NCI-H2081 treated with DMSO at 0.1 percent for 48 hours (cell line): ENCODE measurements at regions not wholly inside any gene's neighbourhood (a gene's known extent, or its start where the extent isn't known, plus 50 kb on each side); places are given as distances from the start of the nearest gene placed in this dataset.

Experiments used
- DNase-seq: peaks from one replicate; lab custom pipeline; 2025; lab: John Stamatoyannopoulos, UW

DNA sequence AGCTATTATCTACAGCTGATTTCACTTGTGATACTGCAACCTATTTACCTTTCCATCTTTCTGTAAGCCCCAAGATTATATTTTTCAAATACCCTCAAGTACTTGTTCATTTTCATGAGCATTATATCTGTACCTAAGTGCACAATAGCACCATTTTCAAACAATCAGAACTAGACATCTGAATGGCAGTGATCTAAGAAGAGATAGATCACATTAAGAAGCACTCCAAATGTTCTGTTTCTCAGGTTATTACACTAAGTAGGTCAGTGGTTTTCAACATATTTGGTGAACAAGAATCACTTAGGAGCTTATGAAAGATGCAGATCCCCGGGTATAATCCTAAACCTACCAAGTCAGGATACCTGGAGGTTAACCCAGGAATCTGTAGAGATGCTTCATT, 872.7 kb downstream of the DCDC2C start:
- no peak for DNase-seq

DNA sequence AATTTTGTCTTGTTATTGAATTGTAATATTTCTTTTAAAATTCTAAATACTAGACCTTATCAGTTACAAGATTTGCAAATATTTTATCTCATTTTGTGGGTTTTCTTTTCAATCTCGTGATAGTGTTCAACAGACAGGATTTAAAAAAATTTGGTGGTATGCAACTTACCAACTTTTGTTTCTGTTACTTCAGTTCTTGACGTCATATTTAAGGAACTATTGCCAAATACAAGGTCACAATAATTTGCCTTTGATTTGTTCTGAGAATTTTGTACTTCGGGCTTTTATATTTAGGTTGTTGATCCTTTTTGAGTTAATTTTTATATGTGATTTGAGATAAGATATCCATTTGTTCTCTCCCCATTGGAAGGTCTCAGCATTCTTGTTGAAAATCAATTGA, 876.6 kb downstream of the DCDC2C start:
- DNase-seq = no peak

DNA sequence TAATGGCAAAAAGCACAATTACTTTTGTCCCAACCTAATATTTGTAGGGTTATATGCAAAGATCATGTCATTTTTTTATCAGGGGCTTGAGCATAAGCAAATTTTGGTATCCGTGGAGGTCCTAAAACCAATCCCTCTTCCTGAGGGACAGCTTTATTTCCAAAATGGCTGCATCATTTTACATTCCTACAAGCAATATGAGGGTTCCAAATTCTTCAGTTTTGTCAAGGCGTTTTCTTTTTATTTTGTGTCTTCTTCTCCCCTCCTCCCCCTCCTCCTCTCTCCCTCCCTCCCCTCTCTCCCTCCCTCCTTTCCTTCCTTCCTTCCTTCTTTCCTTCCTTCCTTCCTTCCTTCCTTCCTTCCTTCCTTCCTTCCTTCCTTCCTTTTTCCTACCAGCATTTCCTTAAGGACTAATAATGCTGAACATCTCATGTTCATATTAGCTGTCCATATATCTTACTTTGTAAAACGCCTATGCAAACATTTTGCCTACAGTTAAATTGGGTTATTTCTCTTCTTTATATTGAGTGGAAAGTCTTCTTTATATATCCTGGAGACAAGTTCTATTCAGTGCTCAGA, 881.8 kb downstream of the DCDC2C start:
- no peak for DNase-seq

DNA sequence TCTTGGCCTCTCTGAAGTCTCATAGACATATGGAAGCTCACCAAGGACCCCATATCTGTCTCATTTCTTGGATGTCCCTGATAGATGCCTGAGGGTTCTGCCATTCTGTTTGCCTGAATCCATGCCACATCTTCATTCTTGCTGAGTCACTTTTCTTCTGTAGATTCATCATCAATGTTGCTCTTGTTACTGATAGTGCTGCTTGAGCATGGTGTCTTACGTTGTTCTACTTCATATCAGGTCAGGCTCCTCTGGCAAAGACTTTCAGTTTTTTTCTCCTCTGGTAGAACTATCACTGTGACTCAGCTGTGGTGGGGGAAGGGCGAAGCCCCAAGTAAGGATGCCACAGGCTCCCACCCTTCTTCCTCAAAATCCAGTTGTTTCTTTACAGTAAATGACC, 885.2 kb downstream of the DCDC2C start:
- no peak for DNase-seq

DNA sequence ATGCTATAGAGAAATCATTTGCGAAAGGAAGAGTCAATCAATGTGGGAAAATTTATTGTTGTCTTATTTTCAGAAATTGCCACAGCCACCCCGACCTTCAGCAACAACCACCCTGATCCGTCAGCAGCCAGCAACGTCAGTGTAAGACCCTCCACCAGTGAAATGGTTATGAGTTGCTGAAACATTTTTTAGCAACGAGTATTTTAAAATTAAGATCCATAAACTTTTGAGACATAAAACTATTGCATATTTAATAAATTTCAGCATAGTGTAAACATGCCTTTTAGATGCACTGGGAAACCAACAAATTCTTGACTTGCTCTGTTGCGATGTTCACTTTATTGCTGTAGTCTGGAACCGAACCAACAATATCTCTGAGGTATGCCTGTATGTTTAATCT, 887.9 kb downstream of the DCDC2C start:
- DNase-seq = no peak

DNA sequence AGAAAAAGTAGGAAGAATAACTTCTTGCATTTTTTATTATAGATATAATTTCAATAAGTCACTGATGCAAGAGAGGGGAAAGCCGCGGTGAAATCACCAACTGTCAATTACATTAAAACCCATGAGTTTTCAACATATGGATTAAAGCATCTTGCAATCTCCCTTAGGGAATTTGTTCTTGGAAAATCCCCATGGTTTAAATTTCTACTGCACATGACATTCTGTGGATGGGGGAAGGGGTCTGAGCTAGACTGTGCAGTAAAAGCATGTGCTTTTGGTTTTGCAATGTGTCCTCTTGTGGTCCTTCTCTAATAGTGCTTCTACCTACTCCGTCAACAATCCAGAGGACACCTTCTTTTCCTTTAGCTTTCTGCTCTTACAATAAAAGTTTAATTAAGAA, 894.0 kb downstream of the DCDC2C start:
- DNase-seq = no peak

DNA sequence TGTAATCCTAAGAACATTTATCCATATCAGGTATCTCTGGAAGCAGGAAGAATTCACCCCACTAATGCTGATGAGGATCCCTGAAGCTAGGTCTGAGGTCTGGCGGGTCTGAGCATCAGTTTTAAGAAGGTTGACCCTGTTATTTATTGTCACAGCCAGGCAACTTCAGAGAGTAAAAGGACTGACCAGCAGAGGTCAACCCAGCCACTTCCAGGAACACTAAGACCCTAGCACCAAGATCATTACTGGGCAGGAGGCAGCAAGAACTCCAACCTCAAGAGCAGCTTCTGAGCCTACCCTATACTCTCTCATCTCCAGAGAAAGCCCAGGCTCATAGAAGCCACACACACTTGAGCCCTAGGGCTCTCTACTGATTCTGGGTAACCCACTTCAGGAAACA, 901.4 kb downstream of the DCDC2C start:
- no peak for DNase-seq

DNA sequence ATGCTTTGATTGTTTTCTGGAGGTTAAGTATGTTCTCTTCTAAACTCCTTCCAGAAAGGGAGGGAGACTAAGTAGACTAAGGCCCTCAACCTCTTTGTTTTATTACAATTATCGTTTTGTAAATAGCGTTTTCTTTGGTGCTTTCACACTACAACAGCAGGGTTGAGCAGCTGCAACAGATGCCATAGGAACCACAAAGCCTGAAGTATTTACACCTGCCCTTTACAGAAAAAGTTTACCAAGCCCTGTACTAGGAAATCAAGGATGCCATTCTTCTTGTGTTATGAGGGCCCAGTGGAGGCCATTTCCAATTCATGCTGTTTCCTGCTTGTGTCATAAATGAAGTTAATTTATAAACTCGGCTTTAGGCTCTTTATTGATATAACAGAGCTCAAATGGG, 914.8 kb downstream of the DCDC2C start:
- no peak for DNase-seq

DNA sequence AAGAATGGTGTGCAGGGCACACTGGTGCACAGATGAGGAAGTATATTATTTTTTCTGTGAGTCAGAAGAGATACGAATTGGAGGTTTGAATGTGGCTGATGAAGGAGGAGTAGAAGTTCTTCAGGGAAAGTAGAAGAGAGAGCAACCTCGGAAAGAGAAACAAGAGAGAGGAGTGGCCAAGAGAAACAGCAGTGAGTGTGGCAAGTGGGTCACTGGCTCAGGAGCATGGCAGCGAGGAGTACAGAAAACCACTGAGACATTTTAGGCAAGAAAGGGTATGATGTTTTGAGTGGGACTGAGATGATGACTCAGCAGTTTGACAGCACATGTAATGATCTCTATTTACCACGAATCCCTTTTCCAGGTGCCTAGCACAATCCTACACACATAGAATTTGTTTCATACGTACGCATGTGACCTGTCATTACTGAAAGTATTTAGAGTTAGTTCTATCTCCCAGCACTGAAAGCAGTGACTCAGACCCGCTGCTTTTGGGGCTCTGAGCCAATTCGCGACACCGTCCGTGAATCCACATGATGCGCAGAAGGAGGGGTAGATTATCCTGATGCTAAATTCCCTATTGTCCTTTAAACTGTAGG, 915.4 kb downstream of the DCDC2C start:
- no peak for DNase-seq

DNA sequence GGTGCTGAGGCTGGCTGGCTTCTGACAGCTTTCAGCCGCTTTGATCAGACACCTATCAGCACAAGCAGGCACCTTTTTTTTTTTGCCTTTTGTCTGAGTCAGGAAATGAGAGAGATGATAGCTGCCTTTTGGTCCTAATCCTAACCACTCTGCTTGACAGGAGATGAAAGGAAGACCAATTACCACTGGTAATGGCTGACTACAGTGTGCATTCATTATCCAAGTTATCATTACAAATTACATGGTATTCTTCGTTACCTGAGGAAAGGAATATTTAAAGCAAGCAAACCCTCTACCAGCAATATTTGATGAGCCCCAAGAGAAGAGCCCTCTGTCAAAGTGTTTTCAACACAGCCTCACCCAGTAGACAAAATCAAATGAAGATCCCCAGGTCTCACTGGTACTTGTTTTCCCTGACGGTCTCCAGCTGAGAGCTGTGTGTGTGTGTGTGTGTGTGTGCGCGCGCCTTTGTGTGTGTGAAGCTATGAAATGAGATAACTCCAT, 925.7 kb downstream of the DCDC2C start:
- DNase-seq = peak; percentile 99

DNA sequence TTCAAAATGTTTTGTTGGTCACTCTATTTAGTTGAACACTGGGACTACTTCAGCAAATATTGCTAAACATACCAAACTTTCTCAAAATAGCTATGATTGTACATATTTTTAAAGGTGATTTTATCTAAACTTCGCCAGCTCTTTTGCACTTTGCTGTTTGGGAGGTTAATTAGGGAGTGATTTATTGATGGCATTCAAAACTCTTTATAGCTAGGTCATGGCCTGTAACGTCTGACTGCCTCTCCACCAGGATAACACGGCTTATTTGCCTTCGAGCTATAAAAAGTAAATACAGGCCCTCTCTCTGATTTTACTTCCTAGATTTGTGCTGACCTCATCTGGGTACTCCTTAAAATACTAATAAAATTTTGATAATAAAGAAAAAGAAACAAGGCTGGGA, 931.9 kb downstream of the DCDC2C start:
- DNase-seq = peak; percentile 34

DNA sequence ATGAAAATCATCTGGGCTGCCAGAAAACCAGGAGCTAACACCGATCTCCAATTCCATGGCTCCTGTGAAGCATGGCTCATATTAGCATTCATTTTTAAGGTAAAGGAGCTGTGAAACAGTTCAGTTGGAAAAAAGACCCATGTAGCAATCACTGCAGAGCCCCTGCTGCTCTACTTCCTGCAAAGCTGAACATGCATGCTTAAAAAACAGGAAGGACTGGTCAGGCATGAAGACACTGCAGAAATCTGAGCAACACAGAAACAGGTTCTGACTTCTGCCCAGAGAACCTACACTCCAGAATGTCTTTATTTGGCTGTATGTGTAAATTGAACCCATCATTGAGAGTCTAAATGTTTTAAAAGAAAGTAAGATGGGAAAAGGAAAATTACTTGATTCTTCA, 950.6 kb downstream of the DCDC2C start:
- DNase-seq = no peak

DNA sequence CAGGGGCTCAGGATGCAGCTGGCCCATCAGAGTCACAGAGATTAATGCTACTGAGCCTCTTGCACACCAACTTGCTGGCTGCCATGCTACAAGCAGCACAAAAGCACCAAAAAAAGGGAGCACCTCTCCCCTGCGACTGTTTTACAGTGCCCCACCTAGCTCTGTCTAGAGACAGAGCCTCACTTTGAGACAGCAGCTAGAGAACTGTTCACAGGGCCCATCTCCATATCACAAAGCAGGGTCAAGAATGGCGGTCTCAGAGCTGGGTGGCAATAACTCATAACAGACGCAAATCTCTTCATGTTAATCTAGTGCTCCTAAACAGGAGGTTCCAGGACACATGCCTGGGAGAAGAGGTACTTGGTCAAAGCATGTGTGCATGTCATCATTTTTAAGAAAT, 953.0 kb downstream of the DCDC2C start:
- no peak for DNase-seq

DNA sequence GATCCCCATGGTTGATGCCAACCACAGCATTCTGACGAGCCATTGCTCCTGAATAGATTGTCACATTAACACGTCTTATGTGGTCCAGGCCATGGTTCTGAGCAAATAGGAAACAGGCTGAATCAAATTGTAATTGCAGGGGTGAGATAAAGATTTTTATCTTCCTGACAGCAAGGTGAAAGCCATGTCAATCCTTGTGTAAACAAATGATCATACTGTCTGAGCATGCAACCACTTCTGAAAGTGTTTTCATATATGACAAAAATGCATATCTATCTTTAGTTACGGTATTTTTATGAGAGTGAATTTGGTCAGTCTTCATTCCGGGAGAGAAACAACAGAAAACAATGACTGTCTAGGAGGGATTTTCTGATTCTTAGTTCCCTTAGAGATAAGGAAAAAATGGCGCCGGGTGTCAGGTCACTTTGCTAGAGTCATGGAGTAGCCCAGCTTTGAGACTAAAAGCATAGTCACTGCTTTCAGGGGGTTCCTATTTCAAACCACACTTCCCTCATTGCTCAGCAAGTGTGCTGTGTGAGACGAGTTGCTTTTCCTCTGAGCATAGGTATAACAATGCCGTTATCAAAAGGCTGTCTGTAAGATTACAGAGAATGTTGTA, 958.9 kb downstream of the DCDC2C start:
- DNase-seq = no peak

DNA sequence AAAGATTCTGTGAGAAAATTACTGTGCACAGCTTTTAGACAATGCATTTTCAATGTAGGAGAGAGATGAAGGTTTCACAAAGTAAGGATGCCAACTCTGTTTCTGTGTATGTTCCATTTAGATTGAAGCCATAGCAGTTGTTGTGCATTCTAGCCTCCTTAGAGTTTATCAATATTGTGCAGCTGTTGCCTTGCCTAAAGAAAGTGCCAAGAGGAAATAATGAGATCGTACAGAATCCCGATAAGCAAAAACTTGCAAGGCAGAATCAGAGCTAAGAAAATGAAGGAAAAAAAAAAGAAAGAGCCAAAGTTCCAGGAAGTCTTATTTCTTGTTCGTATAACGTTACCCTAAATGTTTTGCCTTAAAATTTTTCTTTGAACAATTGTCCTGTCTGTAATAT, 965.0 kb downstream of the DCDC2C start:
- no peak for DNase-seq

DNA sequence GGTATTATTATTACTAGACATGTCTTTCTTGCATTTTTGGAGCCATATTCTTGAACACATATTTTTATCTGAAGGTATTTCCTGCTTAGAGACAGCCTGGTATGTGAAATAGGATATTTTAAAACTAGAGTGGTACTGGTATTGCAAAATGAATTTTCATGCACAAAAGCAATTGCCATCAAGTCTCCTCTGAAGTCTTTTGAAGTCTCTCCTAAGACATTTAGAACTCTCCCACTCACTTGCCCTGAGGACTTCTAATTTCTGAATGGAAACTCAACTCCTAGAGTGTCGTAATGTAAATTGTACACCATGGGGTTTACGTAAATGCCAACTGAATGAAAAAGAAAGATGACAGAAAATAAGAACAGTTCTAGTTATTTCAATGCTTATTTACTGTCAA, 967.0 kb downstream of the DCDC2C start:
- no peak for DNase-seq

DNA sequence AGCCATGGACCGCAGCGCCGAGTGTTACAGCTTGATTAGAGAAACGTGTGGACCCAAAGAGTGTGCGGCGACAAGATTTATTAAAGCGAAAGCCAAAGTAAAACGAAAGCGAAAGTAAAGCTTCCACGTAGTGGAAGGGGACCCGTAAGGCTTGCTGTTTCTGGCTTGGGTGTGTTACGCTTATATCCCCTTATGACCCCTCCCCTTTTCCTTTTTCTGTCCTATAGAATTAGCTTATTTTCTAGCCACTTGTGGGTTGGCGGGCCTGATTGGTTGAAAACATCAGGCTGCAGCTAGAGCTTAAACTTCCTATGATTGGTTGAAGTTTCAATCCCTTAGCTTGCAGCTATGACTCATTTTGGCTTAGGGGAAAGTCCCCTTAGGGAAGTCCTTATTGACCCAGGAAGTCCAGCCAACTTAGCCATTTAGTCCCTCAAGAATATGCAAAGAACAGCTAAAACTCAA, 969.7 kb downstream of the DCDC2C start:
- DNase-seq = peak; percentile 83

DNA sequence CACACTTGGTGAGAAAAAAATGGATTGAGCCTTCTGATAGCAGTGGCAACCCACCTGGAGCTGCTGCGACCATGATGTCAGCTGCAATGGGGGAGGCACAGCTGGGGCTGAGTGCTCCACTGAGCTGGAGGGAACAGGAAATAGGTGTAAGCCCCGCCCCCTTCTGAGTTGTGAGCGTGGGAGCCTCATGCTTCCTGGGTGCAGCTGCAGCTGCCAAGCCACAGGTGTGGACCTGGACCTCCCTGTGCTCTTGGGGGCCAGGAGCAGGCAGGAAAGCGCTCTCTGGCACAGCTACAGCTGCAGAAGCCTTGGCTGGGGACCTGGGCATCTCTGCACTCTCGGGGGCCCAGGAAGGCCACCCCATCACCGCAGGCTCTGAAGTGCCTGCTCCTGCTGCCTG, 970.6 kb downstream of the DCDC2C start:
- no peak for DNase-seq

DNA sequence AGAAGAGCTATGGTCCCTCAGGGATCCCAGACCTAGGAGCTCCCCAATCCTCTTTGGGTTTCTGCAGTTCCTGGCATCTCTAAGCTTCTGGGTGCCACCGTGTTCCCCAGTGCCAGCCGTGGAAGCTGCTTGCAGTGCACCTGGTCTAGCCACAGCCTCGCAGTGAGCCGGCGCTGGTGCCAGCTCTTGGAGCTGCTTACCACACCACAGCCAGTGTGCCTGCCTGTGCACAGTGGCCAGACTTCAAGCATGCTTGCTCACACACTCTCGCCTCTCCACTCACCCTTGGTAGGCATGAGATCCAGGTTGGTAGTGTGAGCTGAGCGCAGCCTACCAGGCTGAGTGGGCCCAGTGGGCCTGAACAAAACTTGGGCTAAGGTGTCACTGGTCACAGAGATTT, 971.9 kb downstream of the DCDC2C start:
- DNase-seq = no peak

DNA sequence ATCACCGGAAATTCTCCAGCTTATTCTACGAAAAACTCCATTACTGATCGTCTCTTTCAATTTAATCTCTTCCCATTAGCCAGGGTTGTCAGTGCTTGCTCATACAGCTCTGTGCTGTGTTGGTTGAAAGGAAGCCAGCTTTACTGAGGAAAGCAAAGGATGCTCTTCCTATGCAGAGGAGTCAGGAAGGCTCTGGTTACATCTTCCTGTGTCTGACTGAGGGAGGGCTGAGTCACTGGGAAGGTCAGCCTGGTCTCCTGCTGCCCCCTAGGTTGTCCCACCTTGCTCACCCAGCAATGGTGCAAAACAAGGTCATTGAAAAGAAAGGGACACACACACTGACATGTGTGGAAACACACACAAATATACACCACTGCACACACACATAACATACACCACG, 975.6 kb downstream of the DCDC2C start:
- DNase-seq = no peak

DNA sequence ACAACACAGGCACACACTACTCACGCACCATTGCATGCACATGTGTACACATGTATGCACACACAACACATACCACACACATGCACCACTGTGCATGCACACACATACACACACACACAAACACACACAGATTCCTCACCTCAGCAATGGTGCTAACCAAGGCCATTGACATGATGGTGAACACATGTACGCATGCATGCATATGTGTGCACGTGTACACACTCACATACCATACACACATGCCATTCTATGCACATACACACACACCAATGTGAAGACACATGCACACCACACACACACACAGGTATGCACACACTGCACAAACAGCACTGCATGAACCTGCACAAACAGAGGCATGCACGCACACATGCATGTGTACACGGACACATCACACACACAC, 976.0 kb downstream of the DCDC2C start:
- no peak for DNase-seq

DNA sequence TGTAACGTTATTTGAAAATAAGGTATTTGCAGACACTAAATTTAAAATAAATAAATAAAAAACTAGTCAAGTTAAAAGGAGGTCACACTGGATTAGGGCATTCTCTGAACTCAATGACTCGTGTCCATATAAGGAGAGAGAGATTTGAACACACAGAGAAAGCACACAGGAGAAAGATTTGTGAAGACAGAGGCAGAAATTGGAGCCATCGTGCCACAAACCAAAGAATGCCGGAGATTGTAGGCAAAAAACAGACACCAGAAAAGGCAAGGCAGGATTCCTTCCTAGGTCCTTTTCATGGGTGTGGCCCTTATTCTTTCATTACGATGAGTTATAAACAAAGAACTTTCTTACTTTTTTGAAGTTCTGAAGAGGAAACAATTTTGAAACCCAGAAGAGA, 981.5 kb downstream of the DCDC2C start:
- DNase-seq = no peak

DNA sequence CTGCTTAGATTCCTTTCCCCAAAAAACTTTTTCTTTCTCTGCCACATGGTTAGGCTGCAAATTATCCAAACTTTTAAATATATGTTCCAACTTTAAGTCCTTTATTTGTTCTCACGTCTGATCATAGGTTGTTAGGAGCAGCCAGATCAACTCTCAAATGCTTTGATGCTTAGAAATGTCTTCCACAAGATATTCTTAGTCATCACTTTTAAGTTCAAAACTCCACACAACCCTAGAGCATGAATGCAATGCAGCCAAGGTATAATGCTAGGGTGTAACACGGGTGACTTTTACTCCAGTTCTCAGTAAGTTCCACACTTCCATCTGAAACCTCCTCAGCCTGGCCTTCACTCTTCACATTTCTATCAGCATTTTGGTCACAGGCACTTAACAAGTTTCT, 987.5 kb downstream of the DCDC2C start:
- DNase-seq = no peak

DNA sequence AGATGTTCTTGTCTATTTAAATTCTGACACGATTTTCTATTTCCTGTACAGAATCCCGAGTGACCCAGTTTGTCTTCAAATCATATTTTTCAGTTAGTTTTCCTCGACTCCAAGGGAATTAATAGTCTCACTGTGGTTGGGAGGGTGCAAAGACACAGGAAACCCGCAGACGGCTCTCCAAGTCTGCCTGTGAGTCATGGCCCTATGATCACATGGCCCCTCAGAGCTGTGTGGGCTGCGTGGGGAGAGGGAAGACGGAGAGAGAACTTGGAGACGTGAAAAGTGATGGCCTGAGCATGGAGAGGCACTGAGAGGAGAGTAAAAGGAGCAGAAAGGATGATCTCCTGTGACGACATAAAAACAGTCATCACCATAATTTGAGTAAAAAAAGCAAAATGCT, 989.9 kb downstream of the DCDC2C start:
- DNase-seq = no peak
